HT1080 (cell line): ENCODE measurements at regions not wholly inside any gene's neighbourhood (a gene's known extent, or its start where the extent isn't known, plus 50 kb on each side); places are given as distances from the start of the nearest gene placed in this dataset. TPM values are rescaled to one million over a fixed set of nuclear protein-coding genes. Genes with fewer than 3 reads are reported as not detected.
"Not testable (repeated sequence)": the region's sequence is repeated elsewhere in the genome, so short reads cannot be mapped to it uniquely, and the experiment has no call there.

ENCODE experiments used
- DNase-seq: peaks from one replicate; pipeline ENCODE4 v3.0.0-alpha.2; 2015; ENCODE audit warnings: low read depth
- small RNA-seq: library from RNA; depleted of rRNA; stranded (forward); fragments of <200 nt; gene quantifications from one replicate; pipeline ENCODE3, GENCODE V24; 2014

DNA sequence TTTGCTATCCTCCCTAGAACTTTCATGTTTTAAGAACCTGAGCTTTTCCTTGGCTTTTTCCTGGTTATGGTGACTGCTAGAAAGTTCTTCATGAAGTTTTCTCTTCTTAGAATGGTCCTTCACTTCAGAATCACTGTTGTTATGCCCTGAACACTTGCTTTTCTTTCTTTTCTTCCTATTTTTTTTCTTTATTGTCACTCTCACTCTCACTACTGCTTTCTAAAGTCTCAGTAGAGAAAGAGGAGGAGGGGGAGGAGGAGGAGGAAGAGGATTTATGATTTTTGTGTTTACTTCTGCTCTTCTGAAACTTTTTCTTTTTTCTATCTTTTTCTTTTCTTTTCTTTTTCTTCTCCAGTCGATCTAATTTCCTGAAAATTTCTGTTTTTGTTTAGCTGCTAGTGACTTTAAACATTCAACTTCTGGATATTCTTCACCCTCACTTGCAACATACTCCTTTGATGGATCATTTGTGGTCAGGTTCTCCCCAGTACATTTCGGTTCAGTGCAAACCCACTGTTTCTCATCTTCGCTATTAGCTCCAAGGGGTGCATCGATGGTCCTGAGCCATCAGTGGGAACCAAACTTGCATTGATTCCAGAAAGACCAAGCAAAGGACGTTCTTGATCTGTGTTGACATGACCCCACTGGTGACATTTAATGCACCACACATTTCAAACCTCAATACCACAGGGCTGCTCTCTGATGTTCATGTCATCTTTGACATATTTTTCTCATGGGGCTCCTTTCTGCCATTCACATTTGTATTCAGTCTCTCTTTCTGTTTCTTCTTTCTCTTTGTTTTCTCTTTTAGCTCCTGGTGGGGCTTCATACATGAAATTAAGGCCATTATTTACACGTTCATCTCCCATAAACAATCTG, 81.6 kb upstream of the HAND1 start:
- DNase-seq, result no peak

DNA sequence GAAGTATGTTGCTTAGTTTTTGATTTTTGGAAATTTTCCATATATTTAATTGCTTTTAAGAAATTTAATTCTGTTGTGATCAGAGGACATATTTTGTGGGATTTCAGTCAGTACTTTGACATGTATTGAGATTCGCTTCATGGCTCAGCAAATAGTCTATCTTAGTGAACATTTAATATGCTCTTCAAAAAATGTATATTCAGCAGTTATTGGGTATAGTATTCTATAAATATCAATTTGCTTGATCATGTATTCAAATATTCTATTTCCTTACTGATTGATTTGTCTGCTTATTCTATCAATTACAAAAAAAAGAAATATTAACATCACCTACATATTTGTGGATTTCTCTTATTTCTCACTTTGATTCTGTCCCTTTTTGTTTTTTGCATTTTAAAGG, 79.5 kb upstream of the HAND1 start:
- no peak for DNase-seq

DNA sequence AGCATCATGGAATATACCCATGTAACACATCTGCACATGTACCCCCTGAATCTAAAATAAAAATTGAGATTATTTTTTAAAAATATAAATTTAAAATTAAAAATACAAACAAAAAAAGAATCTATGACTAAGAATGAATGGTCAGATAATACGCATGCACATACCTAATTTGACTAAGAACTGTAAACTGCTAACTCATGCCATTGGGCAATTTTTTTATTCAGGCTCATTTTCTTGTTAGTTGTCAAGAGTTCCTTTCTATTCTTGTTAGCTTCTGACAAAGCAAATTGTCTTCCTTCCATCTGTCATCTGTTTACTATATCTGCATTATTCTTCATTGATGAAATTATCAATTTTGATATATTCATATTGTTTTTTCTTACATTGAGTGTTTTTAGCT, 69.5 kb upstream of the HAND1 start:
- DNase-seq, result no peak

DNA sequence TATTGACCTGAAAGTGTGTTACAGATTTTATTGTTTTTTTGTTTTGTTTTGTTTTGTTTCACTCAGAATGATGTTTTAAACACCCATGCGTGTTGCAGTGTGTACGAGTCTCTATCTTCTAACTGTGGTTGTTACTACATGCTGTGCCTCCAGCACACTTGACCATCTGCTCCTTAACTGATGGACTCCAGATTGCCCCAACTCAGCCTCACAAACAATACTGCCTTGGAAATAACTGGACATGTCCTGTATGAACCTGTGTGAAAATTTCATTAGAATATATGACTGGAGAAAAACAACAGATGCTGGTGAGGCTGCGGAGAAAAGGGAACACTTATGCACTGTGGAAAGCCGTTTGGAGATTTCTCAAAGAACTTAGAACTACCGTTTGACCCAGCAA, 68.7 kb upstream of the HAND1 start:
- DNase-seq, result no peak

DNA sequence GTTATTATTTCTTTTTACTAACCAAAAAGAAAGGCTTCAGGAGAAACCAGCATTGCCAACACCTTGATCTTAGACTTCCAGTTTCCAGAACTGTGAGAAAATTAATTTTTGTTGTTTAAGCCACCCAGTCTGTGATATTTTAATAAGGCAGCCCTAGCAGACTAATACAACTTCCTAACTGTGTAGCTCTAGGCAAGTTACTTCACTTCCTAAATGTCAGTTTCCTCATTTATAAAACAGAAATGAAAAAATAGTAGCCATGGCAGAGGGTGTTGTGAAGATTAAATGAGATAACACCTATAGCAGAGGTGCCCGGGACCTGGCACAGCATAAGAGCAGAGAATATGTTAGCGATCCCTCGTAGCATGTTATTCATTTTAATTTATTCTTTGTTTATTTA, 66.6 kb upstream of the HAND1 start:
- no peak for DNase-seq

DNA sequence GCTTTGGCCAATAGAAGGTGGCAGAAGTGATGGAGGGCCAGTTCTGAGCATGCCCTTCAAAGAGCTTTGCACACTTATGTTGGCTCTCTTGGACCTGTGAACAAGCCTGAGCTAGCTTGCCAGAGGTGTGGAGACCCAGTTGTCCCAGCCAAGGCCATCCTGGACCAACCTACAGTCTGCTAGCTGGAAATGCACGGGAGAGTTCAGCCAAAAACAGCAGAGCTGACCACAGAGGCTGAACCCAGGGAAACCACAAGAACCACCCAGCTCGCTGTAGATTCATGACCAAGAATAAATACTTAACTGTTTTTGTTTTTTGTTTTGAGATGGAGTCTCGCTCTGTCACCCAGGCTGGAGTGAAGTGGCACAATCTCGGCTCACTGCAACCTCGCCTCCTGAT, 65.4 kb upstream of the HAND1 start:
- DNase-seq, result no peak

DNA sequence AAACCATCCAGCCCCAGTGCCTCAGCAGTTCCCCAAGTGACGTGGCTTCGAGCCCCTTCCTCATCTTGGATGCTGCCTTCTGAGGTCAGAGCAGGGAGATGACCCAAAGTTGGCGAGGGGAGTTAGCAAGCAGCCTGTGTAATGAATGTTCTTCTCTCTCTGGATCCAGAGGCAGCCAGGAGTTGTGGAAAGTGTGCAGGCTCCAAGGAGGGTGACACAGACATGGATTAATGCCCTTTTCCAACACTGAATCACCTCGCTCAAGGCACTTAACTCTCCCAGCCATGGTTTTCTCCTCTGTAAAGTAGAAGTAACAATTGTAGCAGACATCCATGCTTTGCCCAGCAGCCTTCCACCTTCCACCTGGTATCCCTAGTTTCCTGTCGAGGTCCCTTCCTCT, 64.6 kb upstream of the HAND1 start:
- no peak for DNase-seq

DNA sequence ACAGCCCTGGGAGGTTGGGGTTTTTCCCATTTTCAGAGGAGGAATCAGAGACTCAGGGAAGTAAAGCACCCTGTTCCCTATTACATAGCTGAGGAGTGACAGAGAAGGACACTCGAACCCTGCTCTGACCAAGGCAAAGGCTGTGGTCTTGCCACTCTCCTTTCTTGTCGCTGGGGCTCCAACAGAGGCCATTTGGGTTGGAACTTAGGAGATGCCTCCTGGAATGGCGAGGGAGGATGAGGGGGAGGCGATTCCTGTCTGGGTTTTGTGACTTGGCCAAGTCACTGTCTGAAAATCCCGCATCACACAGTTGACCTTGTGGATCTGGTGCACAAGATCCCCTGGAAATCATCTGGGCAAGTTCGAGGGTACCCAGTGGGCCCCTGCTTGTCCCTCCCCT, 64.0 kb upstream of the HAND1 start:
- no peak for DNase-seq

DNA sequence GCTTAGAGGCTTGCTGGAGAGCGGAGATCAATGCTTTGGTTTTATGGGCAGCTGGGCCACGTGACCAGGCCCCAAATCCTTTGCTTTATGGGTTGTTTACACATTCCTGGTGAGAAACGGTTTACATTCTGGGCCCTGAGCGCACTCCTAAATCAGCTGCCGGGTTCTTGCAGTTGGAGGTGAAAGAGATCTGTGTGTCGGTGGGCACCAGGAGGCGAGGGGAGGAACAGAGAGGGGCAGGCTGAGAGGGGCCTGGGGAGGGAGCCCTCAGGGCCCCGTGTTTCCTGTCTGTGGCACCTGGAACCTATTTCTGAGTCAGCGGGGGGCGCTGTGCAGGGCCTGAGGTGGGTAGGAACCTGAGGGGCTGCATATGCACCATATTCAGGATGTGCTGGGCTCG, 63.5 kb upstream of the HAND1 start:
- no peak for DNase-seq

DNA sequence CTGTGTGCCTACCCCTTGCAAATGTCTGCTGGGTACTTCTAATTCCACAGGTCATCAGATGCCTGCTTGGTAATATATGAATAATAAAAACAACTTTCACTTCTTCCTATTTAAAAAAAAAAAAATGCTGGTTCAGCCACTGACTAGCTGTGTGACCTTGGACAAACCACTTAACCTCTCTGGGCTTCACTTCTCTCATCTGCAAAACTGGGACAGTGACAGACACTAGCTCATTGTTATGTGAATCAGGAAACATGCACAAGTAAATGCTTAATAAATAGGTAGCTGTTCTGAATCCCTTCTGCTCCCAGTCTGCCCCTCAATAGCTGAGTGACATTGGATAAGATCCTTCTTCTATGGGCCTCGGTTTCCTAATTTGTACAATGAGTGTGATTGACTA, 62.6 kb upstream of the HAND1 start:
- no peak for DNase-seq

DNA sequence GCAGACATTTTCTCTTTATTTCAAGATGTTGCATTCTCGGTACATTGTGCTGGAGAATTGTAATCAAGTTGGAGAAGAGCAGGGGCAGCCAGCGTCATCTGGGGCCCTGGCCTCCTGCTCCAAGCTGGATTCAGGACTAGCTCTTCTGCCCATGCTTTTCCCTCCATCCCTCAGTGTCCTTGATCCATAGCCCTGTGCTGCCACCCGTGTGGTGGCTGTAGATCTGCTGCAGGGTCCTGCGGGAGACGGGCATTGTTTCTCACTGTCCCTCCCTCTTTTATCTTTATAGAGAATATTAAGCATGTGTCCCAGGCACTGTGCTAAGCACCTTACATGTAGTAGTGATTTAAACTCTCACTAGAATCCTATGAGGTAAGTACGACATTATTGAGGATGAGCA, 60.5 kb upstream of the HAND1 start:
- DNase-seq, result no peak

DNA sequence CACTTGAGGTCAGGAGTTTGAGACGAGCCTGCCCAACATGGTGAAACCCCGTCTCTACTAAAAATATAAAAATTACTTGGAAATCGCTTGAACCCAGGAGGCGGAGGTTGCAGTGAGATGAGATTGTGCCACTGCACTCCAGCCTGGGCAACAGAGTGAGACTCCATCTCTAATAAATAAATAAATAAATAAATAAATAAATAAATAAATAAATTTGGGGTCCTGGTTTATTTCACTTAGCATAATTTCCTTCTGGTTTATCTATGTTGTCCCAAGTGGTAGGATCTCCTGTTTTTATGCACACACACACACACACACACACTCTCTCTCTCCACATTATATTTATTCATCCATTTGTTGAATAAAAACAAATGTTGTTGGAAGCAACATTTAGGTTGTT, 58.4 kb upstream of the HAND1 start:
- DNase-seq, result not testable (repeated sequence)

DNA sequence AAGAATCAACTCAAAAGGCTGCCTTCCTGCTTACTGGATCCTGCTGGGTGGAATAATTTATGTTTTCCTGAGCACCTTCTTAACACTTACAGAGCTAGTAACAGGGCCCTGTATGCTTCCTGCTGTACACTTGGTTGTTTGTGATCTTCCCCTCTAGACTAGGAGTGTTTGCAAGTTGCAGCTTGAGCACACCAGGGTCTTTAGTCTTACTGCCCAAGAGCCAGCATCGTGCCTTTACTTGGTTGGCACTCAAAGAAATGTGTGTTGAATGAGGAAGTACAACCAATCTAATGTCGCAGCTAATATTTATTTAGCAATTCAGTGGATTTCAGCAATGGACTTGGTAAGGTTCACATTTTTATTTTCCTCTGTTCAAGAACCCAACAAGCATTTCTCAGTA, 57.5 kb upstream of the HAND1 start:
- no peak for DNase-seq

DNA sequence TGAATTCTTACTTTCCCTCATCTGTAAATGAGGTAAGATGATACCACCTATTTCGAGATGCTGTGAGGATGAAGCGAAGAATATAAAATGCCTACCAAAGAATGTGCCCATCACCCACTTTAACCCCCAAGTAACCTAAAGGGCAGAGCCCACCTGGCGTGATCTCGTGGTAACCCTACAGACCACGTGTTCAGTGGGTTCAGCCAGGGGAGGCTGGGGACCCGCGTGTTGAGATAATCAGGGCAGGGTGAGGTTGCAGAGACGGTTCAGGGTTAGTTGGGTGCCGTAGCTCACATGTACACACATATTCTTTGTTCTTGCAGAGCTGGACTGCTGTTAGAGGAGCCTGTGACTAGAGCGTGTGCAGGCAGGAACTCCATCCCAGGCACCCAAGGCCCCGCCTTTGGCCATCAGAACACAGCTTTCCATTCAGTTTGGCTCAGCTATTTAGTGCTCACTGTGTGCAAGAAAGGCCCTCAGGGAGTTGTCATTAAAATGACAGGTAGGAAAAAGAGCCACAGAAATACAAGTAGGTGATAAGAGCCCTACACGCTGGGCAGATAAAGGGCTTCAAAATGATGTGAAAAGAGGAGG, 56.5 kb upstream of the HAND1 start:
- DNase-seq, result no peak

DNA sequence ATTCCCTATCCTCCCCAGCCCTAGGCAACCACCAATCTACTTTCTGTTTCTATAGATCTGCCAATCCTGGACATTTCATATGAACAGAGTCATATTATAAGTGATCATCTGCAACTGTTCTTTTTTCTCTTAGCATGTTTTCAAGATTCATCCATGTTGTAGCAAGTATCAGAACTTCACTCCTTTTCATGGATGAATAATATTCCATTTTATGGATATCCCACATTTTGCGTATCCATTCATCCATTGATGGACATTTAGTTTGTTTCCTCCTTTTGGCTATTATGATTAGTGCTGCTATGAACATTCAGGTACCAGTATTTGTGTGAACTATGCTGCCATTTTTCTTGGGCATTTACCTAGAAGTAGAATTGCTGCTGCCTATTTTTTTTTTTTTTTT, 51.3 kb upstream of the HAND1 start:
- DNase-seq, result no peak

DNA sequence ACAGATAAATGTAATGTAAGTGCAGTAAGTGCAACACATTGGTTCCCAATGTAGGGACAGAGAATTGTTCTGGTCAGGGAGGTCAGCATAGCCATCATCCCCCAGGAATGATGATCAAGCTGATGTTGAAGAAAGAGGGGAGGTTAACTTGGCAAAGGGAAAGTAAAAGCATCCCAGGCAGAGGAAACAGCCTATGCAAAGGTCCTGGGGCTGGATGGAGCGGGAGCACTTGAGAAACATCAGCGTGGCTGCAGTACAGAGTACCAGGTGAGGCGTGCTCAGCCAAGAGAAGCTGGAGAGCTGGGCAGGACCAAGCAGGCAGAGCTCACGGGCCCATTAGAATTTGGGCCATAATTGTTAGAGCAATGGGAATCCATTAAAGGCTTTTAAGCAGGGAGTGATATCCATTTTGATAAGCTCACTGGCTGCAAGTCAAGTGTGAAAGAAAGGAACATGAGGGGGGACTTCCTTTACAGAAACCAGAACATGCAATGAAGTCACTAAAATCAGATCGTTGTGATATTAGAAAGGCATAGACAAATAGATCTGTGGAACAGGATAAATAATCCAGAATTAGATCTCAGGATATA, 50.1 kb upstream of the HAND1 start:
- no peak for DNase-seq

Small RNA genes lying in the stretch of these regions (small RNA-seq; reads per million reads assigned to genes)
- not detected for gene MIR1303
- not detected for gene MIR3141
